Prostate gland (tissue), 2 donors: ENCODE measurements at regions not wholly inside any gene's neighbourhood (a gene's known extent, or its start where the extent isn't known, plus 50 kb on each side); places are given as distances from the start of the nearest gene placed in this dataset.

Experiments
- DNase-seq: peaks from one replicate; pipeline ENCODE4 v3.0.0-alpha.2; 2019; ENCODE audit warnings: low spot score
- H3K27ac ChIP-seq, 2 donors: fragments of 200-600 bp; sonication (generic); 2 replicates each; pipeline ENCODE4 v1.5.1; 2017 to 2019
- H3K27me3 ChIP-seq: fragments of 200-600 bp; sonication (generic); replicated peaks from 2 replicates; pipeline ENCODE4 v1.5.1; 2019; ENCODE audit not compliant: insufficient read depth
- H3K36me3 ChIP-seq, 2 donors: fragments of 200-600 bp; sonication (generic); 1 replicate in 1 of 2; 2 replicates in 1 of 2; pipeline versions ENCODE4 v1.5.1 to v1.8.1; 2017 to 2019
- H3K4me1 ChIP-seq: fragments of 200-600 bp; sonication (generic); replicated peaks from 2 replicates; pipeline ENCODE4 v1.5.1; 2019
- H3K4me3 ChIP-seq, 2 donors: fragments of 200-600 bp; sonication (generic); 2 replicates each; pipeline ENCODE4 v1.5.1; 2017 to 2019
- H3K9me3 ChIP-seq: fragments of 200-600 bp; sonication (generic); 2 replicates; pipeline ENCODE4 v1.5.1; 2017
- CTCF ChIP-seq, 4 experiments: fragments of 200-600 bp in 2 of 4; fragments of 450-650 bp in 2 of 4; sonication (generic) in 2 of 4; IDR thresholded peaks; 1 replicate in 3 of 4; 2 replicates in 1 of 4; pipeline ENCODE4 v1.5.1; 2016 to 2019; ENCODE audit warnings: antibody characterized with exemption in 4 of 4, mild to moderate bottlenecking in 2 of 4, moderate library complexity in 2 of 4
- POLR2A ChIP-seq: fragments of 450-650 bp; IDR thresholded peaks from one replicate; pipeline ENCODE4 v1.6.1; 2016; ENCODE audit warnings: antibody characterized with exemption, mild to moderate bottlenecking
- POLR2AphosphoS5 ChIP-seq: sonication (generic); formaldehyde crosslinking; IDR thresholded peaks from one replicate; pipeline ENCODE4 v1.6.1; 2017; ENCODE audit warnings: antibody characterized with exemption
- WGBS: methylation state at CpG from one replicate; pipeline ENCODE4 v1.1.5; 2018; 5-methylcytosine and 5-hydroxymethylcytosine counted together
- intact Hi-C: fragments of 100-400 bp; cut with DNase I; formaldehyde crosslinking; loops from one replicate; pipeline ENCODE4 v1.14.2; 2022

- intact Hi-C loops, result loop anchor here (5.0 to 10.0 kb wide), 4 partner anchors 89 to 1141 kb away; partner anchors contain the start of gene ANTXR2
- Histone ChIP-seq H3K27me3 (no peaks in the 10 kb centered on the region), H3K4me1 (peaks cover 12% of the 10 kb centered on the region), H3K4me3 (no peak overlapping the region), H3K9me3 (no peaks in the 10 kb centered on the region), H3K27ac (no peak overlapping the region), H3K36me3 (no peaks in the 10 kb centered on the region)
- DNase-seq, result no peak
- WGBS, result 93% methylated on average over 2 of the region's 2 CpGs
- TF ChIP-seq POLR2A (no peak), POLR2AphosphoS5 (no peak), CTCF (IDR thresholded peaks at IDR 0.05) (no peak)
Measured at GRCh38 chr4:79044141-79044659, 105.0 kb upstream of the PAQR3 start.

DNA sequence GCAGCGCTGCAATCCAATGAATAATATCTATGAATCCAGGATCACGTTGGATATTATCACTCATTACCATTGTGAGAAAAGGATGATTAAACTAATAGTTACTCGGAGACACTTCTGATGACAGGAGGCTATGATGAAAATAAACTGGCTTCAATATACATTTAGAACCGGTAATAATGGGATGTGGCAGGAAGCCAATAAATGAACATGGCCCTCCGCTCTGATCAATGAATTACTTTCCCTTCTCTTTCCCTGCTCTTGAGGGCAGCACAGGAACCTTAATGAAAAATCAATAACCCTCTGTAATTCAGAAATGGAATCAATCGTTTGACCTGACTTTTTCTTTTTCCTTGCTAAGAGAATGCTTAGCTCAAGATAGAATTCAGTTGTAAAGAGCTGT is 103.9 kb upstream of the PAQR3 start:
- intact Hi-C loops, result loop anchor here (5.0 to 10.0 kb wide), 4 partner anchors 88 to 1142 kb away; partner anchors contain the start of gene ANTXR2
- peaks cover 2% of the 10 kb centered on the region for H3K4me1 ChIP-seq
- DNase-seq, result no peak
- H3K4me3 ChIP-seq, result no peak overlapping the region
- H3K9me3 ChIP-seq, result no peaks in the 10 kb centered on the region
- WGBS, result 82% methylated on average over 6 of the region's 6 CpGs
- no peak overlapping the region for H3K27ac ChIP-seq
- no peaks in the 10 kb centered on the region for H3K36me3 ChIP-seq
- TF ChIP-seq POLR2AphosphoS5, result no peak
- TF ChIP-seq POLR2A, result no peak
- no peak for TF ChIP-seq CTCF (IDR thresholded peaks at IDR 0.05)
- no peaks in the 10 kb centered on the region for H3K27me3 ChIP-seq

DNA sequence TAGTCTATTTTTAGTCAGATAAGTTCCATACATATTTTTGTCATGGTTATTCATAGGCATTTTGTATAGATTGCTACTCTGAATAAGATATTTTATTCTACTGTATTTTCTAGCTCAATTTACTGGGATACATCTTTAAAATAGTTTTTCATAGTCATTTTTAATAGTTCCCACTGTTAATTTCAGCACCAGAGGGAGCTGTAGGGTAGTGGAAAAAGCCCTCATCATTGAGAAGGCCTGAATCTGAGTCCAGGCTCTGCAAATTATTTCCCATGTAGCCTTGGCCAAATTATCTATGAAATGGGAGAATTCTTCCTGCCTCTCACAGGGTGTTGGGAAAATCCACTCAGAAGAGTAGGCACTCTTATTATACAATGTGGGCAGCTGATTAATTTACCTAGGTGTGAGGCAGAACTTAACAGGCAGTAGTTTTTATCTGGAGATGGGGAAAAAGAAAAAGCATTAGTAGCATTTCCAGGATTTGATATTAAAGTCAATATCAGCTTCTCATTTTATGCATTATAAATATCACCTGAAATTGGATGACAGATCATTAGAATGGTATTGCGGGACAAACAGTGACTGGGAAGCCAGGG is 102.9 kb upstream of the PAQR3 start:
- H3K27ac ChIP-seq, result no peak overlapping the region
- peak; percentile 31 for DNase-seq

GRCh38 chr4:79034544-79034943 is 95.3 kb upstream of the PAQR3 start:
- Histone ChIP-seq H3K4me1 (no peaks in the 10 kb centered on the region), H3K27ac (no peak overlapping the region), H3K36me3 (no peaks in the 10 kb centered on the region), H3K9me3 (no peaks in the 10 kb centered on the region), H3K27me3 (no peaks in the 10 kb centered on the region), H3K4me3 (no peak overlapping the region)
- intact Hi-C loops, result no loop called here
- whole genome bisulfite sequencing, result 94% methylated on average over 2 of the region's 2 CpGs
- DNase-seq, result no peak
- TF ChIP-seq CTCF (IDR thresholded peaks at IDR 0.05), result no peak

More for the DNA sequence above, 102.9 kb upstream of the PAQR3 start:
- Histone ChIP-seq H3K4me1 (no peaks in the 10 kb centered on the region), H3K27me3 (no peaks in the 10 kb centered on the region), H3K36me3 (no peaks in the 10 kb centered on the region), H3K4me3 (no peak overlapping the region), H3K9me3 (no peaks in the 10 kb centered on the region)
- 100% methylated on average over 1 of the region's 1 CpG for WGBS
- peak in 3 of 4 experiments; percentile 63 to 78 (median 64) for TF ChIP-seq CTCF (IDR thresholded peaks at IDR 0.05)
- TF ChIP-seq POLR2A, result no peak
- TF ChIP-seq POLR2AphosphoS5, result peak; percentile 50
- intact Hi-C loops, result loop anchor here (5.0 to 10.0 kb wide), 4 partner anchors 87 to 1143 kb away; partner anchors contain the start of gene ANTXR2

- H3K27me3 ChIP-seq, result no peaks in the 10 kb centered on the region
- 43% methylated on average over 1 of the region's 1 CpG for WGBS
- intact Hi-C loops, result no loop called here
- no peaks in the 10 kb centered on the region for H3K4me1 ChIP-seq
- H3K27ac ChIP-seq, result no peak overlapping the region
- no peaks in the 10 kb centered on the region for H3K36me3 ChIP-seq
- no peak overlapping the region for H3K4me3 ChIP-seq
- TF ChIP-seq CTCF (IDR thresholded peaks at IDR 0.05) (no peak), POLR2AphosphoS5 (no peak), POLR2A (no peak)
- no peak for DNase-seq
- H3K9me3 ChIP-seq, result no peaks in the 10 kb centered on the region
Measured at GRCh38 chr4:79030973-79031372, 91.7 kb upstream of the PAQR3 start.
